RPMI8226 (cell line): ENCODE measurements at regions not wholly inside any gene's neighbourhood (a gene's known extent, or its start where the extent isn't known, plus 50 kb on each side); places are given as distances from the start of the nearest gene placed in this dataset.
"Not testable (repeated sequence)": the region's sequence is repeated elsewhere in the genome, so short reads cannot be mapped to it uniquely, and the experiment has no call there.

Source experiments
- DNase-seq: peaks from one replicate; pipeline ENCODE4 v3.0.0-alpha.2; 2015

DNA sequence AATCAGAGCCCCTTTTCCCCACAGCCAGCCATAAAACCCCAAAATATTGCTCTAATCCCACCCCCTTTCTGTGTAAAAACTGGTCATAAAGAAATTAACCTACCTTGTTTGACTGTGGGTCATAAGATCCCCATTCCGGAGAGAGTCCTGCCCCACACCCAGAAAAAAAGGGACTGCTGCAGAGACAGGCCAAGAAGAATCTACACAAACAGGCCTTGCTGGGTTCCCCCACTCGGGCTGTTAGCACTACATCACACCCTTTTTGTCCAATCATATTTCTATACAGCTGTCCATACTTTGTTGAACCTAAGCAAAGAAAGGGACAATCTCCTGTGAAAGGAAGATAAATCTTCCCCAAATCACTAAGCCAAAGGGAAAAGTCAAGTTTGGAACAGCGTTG lies 84.4 kb upstream of the MFGE8 start:
- no peak for DNase-seq

DNA sequence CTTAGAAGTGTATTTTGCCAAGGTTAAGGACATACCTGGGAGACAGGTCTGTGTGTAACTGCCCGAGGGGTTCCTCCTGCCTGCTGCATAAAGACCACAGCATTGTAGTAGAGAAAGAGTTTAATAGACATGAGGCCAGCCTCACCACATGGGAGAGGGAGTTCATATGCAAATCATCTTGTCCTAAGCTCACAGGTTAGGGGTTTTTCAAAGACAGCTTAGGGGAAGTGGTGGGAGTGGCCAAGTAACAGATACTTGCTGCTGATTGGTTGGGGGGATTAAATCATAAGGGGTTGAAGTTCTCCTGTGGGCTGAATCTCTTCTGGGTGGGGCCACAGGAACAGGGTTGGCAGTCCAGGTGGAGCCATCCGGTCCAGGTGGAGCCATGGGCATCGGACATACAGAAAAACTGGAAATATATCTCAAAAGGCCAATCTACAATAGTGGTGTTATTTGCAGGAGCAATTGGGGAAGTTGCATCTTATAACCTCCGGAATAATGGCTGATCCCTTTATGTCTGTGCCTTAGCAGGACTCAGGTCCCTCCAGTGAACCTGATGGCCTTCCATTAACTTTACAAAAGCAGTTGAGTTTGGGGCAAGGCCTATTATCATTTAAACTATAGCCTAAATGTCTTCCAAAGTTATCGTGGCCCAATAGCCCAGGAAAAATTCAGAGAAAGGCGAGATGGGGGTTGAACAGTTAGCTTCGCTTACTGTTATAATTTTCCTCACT lies 86.0 kb upstream of the MFGE8 start:
- peak; percentile 30 for DNase-seq

DNA sequence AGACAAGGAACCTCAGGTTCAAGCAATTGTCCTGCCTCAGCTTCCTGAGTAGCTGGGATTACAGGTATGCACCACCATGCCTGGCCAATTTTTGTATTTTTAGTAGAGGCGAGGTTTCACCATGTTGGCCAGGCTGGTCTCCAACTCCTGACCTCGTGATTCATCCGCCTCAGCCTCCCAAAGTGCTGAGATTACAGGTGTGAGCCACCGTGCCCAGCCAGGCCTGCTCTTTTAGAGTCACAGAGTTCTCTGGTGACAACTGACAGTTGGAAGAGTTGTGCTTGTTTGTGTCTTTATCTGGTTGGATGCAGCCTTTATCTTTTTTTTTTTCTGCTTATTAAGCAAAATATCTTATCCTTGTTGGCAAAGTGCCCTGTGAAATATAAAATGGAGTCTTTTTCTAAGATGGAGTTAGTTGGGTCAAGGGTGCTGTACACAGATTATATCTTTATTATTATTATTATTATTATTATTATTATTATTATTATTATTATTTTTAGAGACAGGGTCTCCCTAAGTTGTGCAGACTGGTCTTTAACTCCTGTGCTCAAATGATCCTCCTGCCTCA lies 86.5 kb upstream of the ABHD2 start:
- DNase-seq, result peak; percentile 55

DNA sequence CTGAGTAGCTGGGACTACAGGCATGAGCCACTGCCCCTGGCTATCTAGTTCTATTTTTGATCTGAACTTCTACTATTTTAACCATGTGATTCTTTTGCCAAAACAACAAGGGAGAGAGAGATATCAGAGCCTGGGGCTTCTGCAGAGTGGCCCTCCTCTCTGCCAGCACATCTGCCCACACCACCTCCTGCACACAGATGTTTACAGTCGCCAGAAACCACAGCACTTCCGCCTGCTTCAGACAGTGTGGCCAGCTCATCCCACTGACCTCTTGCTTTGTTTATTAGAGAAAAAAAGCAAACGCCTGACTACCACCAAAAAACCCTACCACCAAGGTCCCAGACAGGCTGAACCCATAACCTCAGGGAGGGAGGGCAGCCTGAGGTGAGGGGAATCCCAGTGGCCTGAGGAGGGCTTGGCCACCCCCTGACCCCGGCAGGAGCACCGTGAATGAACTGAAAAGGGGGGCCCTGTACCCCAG lies 85.9 kb upstream of the ABHD2 start:
- peak; percentile 94 for DNase-seq

DNA sequence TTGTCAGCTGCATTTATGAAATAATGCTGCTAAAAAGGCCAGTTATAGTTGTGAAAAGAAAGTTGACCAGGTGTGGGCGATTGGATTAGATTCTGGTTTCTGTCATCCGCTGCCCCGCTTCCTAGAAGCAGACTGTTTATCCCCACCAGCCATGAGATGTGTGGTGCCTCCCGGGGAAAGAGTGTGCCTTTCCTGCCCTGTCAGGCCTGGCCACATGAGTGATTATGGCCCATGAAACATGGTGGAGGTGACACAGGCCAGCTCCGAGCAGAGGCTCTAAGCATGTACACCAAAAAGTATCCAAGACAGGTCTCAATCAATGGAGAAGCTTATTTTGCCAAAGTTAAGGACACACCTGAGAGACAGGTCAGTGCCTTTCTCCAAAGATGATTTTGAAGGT lies 85.4 kb upstream of the ABHD2 start:
- DNase-seq, result peak; percentile 50

DNA sequence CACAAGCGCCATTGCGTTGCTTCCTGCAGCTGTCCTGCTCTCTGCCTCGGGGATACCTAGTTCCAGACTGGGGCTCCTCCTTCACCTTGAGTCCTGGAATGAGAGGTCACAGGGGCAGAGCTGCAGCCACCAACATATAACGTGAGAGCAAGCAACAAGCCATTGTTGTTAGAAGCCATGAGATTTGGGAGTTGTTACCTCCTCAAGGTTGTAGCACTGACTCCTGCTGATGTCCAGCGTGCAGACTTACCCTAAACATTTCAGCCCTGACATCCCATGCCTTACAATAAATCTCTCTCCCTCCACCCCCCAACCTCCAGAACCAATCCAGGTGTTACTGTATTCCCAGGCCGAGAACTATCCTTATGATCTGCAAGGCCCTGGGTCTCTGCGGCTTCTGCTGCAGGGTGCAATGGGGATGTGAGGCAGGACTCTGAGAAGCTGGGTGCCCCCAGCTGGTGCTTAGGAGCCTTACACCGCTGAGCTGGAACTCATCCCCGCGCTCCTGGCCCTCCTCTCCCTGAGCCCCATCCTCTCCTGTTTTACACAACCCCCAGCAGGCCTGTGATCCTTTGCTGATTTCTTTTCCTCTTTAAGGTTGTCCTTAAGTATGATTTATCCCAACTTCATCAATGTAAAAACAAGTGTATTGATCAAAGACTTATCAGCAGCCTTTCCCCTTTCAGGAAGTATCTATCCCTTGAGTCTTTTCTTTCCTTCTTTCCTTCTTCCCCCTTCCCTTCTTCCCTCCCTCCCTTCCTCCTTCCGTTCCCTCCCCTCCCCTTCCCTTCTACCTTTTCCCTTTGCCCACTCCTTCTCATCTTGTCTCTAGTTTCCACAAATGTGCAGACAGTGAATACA lies 84.2 kb upstream of the ABHD2 start:
- DNase-seq, result no peak

DNA sequence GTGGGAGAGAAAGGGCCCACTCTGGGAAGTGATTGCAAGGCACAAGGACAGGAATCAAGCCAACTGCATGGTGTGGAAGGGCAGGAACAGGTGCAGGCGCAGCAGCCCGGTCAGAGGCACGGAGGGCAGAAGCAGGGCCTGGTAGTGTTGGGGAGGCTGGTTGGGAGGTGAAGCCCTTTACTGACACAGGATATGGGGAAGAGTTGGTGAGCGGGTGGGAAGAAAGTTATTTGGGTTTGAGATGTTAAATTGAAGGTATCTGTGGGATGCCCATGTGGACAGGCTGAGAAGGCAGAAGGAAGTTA lies 83.6 kb upstream of the ABHD2 start:
- no peak for DNase-seq

DNA sequence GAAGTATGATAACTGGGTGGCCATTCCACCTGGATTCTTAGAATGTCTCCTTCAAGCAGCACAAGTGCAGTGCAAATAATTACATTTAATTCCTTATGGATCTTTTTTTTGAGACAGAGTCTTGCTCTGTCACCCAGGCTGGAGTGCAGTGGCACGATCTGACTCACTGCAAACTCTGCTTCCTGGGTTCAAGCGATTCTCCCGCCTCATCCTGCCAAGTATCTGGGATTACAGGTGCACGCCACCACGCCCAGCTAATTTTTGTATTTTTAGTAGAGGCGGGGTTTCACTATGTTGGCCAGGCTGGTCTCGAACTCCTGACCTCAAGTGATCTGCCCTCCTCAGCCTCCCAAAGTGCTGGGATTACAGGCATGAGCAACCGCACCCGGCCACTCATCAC lies 80.7 kb upstream of the ABHD2 start:
- DNase-seq, result not testable (repeated sequence)

DNA sequence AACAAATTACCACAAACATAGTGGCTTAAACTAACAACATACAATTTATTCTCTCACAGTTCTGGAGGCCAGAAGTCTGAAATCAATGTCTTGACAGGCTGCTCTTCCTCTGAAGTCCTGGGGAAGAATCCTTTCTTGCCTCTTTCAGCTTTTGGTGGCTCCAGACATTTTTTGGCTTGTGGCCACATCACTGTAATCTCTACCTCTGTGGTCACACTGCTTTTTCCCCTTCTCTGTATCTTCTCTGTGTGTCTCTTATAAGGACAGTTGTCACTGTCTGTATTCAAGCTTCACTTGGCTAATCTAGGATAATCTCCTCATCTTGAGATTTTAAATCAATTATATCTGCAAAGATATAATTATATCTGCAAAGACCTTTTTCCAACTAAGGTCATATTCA lies 80.3 kb upstream of the ABHD2 start:
- DNase-seq, result no peak

DNA sequence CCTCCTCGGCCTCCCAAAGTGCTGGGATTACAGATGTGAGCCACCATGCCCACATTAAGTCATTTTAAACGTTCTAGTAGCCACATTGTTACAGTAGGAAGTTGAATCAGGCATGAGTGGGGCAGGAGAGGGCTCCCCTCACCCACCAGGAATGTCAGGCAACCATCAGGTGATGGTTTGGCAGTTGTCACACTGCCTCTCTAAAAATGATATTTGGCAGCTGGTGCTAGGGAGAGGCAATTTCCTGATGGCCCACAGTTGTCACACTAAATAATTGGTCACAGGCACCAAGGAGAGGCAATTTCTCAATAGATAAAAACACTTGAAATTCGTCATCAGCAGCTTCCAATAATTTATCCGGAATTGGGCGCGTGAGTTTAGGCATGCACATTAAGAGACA lies 79.2 kb upstream of the ABHD2 start:
- no peak for DNase-seq

DNA sequence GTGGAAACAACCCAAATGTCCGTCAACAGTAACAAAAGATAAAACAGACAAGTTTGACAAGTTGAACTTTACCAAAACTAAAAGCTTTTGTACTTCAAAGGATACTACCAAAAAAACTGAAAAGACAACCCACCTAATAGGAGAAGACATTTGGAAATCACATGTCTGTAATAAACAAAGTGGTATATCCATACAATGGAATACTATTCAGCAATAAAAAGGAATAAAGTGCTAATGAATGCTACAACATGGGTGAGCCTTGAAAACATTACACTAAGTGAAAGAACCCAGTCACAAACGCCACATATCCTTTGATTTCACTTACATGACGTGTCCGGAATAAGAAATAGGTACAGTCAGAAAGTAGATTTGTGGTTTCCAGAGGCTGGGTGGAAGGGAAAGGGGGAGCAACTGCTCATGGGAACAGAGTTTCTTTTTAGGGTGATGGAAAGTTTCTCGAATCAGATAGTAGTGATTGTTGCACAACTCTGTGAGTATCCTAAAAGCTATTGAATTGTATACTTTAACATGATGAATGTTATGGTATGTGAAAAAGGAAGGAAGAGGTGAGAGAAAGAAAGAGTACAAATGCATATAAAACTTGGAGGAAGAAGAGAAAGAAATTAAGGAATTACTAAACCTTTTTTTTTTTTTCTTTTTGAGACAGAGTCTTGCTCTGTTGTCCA lies 72.7 kb upstream of the ABHD2 start:
- DNase-seq, result no peak

DNA sequence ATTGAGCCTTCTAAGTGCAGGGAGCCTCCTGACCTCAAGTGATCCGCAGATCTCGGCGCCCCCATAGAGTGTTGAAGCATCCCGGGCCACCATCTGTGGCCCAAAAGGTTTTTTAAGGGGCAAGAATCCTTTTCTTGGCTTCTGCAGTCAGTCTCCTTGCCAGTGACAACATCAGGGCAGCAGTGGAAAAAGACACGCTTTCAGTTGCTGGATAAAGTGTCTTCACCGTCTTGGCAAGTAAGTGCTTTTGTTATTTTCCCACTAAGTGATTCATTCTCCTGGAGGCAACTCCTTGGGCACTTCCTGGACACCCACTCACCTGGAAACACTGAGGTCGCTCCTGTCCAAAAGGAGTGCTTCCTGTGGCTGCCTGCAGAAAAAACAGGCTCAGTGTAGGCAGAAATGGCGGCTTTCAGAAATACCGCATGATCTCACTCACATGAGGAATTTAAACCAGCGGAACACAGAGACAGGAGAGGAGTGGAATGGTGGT lies 71.7 kb upstream of the ABHD2 start:
- DNase-seq, result no peak

DNA sequence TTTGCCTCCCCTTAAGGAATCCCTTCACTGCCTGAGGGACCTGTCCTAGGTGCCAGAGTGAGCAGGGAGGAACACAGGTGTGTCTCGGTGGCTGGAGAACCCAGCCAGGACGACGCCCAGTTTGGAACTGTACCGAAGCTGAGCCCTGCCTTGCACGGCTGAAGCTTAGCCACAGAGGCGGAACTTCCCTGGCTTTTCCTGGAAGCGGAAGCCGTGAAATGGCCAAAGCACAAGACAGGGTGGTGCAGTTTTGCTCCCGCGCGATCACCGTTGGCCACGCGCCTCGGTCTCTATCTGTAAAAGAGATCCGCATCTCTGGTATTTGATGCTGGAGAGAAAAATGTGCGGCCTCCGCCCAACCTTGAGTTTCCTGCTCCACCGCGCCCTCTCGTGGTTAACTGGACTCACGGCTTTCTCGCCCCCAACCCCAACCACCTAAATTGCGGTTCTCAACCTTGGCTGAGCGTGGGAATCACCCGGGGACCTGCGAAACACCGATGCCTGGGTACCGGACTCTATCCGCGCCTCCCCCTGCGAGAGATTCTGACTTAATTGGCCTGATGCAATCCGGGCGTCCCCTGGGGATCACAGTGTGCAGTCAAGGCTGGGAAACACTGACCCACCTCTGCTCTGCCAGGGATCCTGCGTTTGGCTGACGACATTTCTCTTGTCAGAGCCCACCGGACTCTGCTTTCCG lies 70.7 kb upstream of the ABHD2 start:
- DNase-seq, result peak; percentile 87

DNA sequence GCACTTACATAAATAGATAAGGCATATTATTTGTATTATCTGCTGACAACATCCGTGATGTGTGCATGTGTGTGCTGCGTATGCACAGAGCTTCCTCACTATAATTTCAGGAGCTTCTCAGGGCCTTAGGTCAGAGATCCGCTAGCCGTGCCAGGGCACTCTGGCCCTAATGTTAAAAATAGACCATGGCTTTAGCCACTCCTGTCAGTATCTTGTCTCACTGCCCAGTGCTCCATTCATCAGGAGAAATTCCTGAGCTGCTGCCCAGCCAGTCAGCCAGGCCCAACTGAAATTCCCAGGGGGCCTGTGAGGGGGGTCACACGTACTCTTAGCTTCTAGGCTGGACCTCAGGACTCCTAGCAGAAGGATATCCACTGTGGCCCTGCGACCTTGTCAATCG lies 70.0 kb upstream of the ABHD2 start:
- no peak for DNase-seq

DNA sequence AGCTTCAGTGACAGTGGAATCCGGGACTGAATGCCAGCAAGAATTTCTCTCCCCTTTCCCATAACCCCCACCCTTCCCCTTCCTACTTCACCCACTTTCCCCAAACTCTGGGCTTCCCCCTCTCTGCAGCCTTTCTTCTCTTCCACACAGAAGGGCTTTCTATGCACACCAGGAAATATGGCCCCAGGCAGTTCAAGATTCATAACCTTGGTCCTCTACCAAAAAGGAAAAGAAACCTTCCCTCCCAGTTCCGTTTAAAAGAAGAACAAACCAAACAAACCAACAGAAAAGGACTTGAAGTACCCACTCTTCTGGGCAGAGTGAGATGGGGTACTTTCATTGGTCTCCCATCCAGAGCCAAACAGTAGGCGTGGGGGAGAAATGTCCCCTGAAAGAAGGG lies 68.8 kb upstream of the ABHD2 start:
- no peak for DNase-seq

DNA sequence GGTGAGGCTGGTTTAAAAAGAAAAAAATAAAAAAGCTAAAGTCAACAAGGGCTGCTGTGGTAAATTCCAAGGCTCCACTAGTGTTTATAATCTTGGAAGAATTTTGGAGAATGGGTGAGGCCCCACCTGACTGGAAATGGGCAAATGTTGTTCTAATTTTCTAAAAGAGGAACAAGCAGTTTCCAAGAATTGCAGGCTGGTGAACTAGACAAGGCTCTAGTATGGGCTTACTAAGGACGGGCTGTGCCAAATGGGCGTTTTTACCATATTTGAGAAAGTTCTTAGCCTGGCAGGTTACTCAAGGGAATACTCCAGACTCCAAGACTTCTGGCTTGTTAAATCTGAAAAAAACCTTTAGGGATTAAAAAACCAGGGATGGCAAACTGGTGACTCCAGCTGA lies 67.0 kb upstream of the ABHD2 start:
- no peak for DNase-seq

DNA sequence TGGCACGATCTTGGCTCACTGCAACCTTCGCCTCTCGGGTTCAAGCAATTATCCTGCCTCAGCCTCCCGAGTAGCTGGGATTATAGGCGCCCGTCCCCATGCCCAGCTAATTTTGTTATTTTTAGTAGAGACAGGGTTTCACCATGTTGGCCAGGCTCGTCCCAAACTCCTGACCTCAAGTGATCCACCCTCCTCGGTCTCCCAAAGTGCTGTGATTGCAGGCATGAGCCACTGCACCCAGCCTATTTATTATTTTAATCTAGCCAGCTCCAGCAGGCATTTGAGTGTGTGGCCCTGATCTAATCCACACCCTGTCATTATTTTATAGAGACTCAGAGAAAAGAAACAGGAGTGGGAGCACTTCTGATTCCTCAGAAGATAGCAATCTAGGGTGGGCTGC lies 66.4 kb upstream of the ABHD2 start:
- not testable (repeated sequence) for DNase-seq

DNA sequence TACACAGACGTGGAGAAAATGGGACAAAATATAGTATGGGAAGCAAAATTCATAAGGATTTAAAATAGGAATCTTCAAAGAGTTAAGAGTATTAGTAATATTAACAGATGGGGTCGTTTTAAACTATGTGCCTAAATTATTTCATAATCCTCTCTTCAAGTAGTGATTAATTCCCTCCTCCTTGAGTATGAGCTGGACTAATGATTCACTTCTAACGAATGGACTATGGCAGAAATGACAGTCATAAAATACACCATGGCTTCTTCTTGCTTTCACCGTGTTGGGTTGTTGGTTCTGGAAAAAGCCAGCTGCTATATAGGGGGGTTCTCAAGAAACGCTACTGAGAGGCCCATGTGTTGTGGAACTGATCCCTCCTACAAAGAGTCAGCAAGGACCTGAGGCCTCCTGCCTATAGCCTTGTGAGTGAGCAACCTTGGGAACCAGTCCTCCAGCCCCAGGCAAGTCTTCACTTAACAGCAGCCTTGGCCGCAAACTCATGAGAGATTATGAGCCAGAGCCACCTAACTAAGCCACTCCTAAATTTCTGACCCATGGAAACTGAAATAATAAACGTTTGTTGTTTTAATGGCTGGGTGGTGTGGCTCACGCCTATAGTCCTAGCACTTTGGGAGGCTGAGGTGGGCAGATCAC lies 64.8 kb upstream of the ABHD2 start:
- DNase-seq, result no peak

DNA sequence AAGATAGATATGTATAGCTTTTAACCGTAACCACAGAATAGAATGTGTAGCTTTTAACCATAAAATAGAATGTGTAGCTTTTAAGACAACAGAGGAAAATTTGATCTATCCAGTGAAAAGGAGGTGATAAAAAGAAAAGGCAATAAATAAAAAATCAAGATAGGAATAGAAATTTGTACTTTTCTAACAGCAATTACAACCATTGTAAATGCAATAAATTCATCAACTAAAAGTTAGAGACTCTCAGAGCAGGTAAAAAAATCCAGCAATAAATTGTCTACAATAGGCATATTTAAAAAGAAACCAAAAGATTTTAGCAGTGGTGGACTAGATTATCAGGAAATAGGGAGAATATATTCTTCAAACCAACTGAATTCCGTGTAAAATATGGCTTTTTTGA lies 63.8 kb upstream of the ABHD2 start:
- no peak for DNase-seq

DNA sequence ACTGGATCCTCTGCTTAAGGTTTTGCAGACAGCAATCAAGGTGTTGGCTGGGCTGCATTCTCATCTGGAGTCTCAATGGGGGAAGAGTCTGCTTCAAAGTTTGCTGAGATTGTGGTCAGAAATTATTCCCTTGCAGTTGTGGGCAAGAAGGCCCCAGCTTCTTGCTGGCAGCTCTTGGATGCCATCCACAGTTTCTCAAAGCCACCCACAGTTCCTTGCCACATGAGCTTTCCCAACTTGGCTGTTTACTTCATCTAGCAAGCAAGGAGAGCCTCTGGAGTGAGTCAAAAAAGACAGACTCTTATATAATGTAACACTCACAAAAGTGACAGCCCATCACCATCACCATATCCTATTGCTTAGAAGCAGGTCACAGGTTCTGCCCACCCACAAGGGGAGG lies 62.1 kb upstream of the ABHD2 start:
- DNase-seq, result no peak

DNA sequence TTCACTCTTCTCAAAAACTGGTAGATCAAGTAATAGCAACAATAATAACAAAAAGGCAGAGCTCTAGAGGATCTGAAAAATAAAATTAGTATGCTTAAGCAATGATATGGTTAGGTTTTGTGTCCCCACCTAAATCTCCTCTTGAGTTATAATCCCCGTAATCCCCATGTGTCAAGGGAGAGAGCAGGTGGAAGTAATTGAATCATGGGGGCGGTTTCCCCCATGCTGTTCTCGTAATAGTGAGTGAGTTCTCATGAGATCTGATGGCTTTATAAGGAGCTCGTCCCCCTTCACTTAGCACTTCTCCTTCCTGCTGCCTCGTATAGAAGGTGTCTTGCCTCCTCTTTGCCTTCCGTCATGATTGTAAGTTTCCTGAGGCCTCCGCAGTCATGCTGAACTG lies 60.2 kb upstream of the ABHD2 start:
- no peak for DNase-seq

DNA sequence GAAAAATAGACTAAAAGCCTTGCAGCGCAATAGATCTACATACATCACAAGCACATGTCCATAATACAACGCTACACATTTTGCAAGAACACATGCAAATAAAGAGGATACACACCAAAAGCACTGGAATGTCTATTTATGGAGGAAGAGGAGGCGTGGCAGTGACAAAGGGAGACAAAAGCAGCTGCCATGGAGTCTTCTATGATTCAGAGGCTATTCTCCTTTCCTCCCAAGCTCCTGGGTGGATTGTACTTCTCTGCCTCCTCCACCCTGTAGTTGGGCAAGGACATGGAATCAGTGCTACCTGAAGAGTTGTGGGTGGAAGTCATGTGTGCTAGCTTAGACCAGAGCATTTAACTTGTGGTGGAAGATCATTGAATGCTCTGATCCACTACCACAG lies 57.9 kb upstream of the ABHD2 start:
- no peak for DNase-seq
